ENCODE measurements at regions not wholly inside any gene's neighbourhood (a gene's known extent, or its start where the extent isn't known, plus 50 kb on each side); places are given as distances from the start of the nearest gene placed in this dataset.

- no peak for DNase-seq
Observed at GRCh38 chr10:35909121-35909720, 267.1 kb upstream of the FZD8 start.

GRCh38 chr10:35908451-35908850 lies 266.4 kb upstream of the FZD8 start:
- no peak for DNase-seq

GRCh38 chr10:35907548-35907947 lies 265.5 kb upstream of the FZD8 start:
- DNase-seq = no peak

GRCh38 chr10:35906155-35906554 lies 264.1 kb upstream of the FZD8 start:
- DNase-seq = no peak

- DNase-seq = no peak
Observed at GRCh38 chr10:35903021-35903420, 260.9 kb upstream of the FZD8 start.

GRCh38 chr10:35898716-35899440 lies 256.8 kb upstream of the FZD8 start:
- DNase-seq = no peak

- no peak for DNase-seq
Observed at GRCh38 chr10:35896001-35896400, 253.9 kb upstream of the FZD8 start.

- no peak for DNase-seq
Observed at GRCh38 chr10:35895331-35895730, 253.2 kb upstream of the FZD8 start.

GRCh38 chr10:35892526-35892925 lies 250.4 kb upstream of the FZD8 start:
- DNase-seq = no peak

- no peak for DNase-seq
Observed at GRCh38 chr10:35890676-35891495, 248.8 kb upstream of the FZD8 start.

- DNase-seq = no peak
Observed at GRCh38 chr10:35889971-35890675, 248.0 kb upstream of the FZD8 start.

- no peak for DNase-seq
Observed at GRCh38 chr10:35889226-35889625, 247.1 kb upstream of the FZD8 start.

- no peak for DNase-seq
Observed at GRCh38 chr10:35888400-35888799, 246.3 kb upstream of the FZD8 start.

- DNase-seq = no peak
Observed at GRCh38 chr10:35887685-35888084, 245.6 kb upstream of the FZD8 start.

- DNase-seq = no peak
Observed at GRCh38 chr10:35885076-35885475, 243.0 kb upstream of the FZD8 start.

GRCh38 chr10:35884657-35885071 lies 242.6 kb upstream of the FZD8 start:
- no peak for DNase-seq

GRCh38 chr10:35882422-35883150 lies 240.5 kb upstream of the FZD8 start:
- no peak for DNase-seq

GRCh38 chr10:35881320-35881719 lies 239.2 kb upstream of the FZD8 start:
- no peak for DNase-seq

GRCh38 chr10:35876248-35876647 lies 234.2 kb upstream of the FZD8 start:
- no peak for DNase-seq

GRCh38 chr10:35875016-35875676 lies 233.1 kb upstream of the FZD8 start:
- DNase-seq = no peak

- DNase-seq = no peak
Observed at GRCh38 chr10:35874311-35875015, 232.4 kb upstream of the FZD8 start.

Data from activated T-cell treated with anti-CD3 and anti-CD28 coated beads, Interleukin-2, amount 50 U/mL, for 1 hour (primary cell).